OCI-LY1 (cell line): ENCODE measurements at regions not wholly inside any gene's neighbourhood (a gene's known extent, or its start where the extent isn't known, plus 50 kb on each side); places are given as distances from the start of the nearest gene placed in this dataset.

Source experiments
- H2AFZ ChIP-seq: fragments of 200-600 bp; sonication (generic), shearing (Covaris generic); 2 replicates; pipeline ENCODE4 v1.6.0; 2014; ENCODE audit warnings: antibody characterized with exemption, mild to moderate bottlenecking, low read length
- H3F3A ChIP-seq: fragments of 200-600 bp; sonication (generic), shearing (Covaris generic); 2 replicates; pipeline ENCODE4 v1.6.0; 2014; ENCODE audit warnings: mild to moderate bottlenecking, antibody characterized with exemption, low read length, moderate library complexity; ENCODE audit not compliant: insufficient read depth
- H3K27ac ChIP-seq: fragments of 200-600 bp; sonication (generic); 2 replicates; pipeline ENCODE4 v1.5.1; 2014; ENCODE audit warnings: low read length, mixed run types, mild to moderate bottlenecking, low read depth; ENCODE audit not compliant: poor library complexity, severe bottlenecking
- H3K27me3 ChIP-seq: fragments of 200-600 bp; sonication (generic); 2 replicates; pipeline ENCODE4 v1.6.0; 2014; ENCODE audit warnings: antibody characterized with exemption, mild to moderate bottlenecking, low read length, moderate library complexity; ENCODE audit not compliant: insufficient read depth
- H3K36me3 ChIP-seq: fragments of 200-600 bp; sonication (generic); 2 replicates; pipeline ENCODE4 v1.6.1; 2014; ENCODE audit warnings: mild to moderate bottlenecking, antibody characterized with exemption, low read length, moderate library complexity, mixed read lengths; ENCODE audit not compliant: insufficient read depth
- H3K4me1 ChIP-seq: fragments of 200-600 bp; sonication (generic); 2 replicates; pipeline ENCODE4 v1.5.1; 2014; ENCODE audit warnings: mild to moderate bottlenecking, low read length, moderate library complexity; ENCODE audit not compliant: insufficient read depth, severe bottlenecking
- H3K4me2 ChIP-seq: fragments of 200-600 bp; sonication (generic), shearing (Covaris generic); 2 replicates; pipeline ENCODE4 v1.6.1; 2014; ENCODE audit warnings: low read length
- H3K4me3 ChIP-seq: fragments of 200-600 bp; sonication (generic); 2 replicates; pipeline ENCODE4 v1.5.1; 2014; ENCODE audit warnings: low read length, low read depth, mild to moderate bottlenecking, mixed read lengths; ENCODE audit not compliant: poor library complexity, severe bottlenecking
- H3K79me2 ChIP-seq: fragments of 200-600 bp; shearing (Covaris generic); 2 replicates; pipeline ENCODE4 v1.6.1; 2016; ENCODE audit warnings: mixed run types, low read length, mixed read lengths; ENCODE audit not compliant: insufficient read depth
- H3K9ac ChIP-seq: fragments of 200-600 bp; sonication (generic), shearing (Covaris generic); 2 replicates; pipeline ENCODE4 v1.6.1; 2014; ENCODE audit warnings: mild to moderate bottlenecking, low read length, mixed read lengths
- H3K9me2 ChIP-seq: fragments of 200-600 bp; sonication (generic), shearing (Covaris generic); 2 replicates; pipeline ENCODE4 v1.6.1; 2014; ENCODE audit warnings: low read depth, mild to moderate bottlenecking, low read length, mixed read lengths
- H3K9me3 ChIP-seq: fragments of 200-600 bp; shearing (Covaris generic); 2 replicates; pipeline ENCODE4 v1.6.1; 2014; ENCODE audit warnings: low read length, mixed read lengths
- H4K20me1 ChIP-seq: fragments of 200-600 bp; sonication (generic), shearing (Covaris generic); 2 replicates; pipeline ENCODE4 v1.6.0; 2016; ENCODE audit warnings: mild to moderate bottlenecking, low read length; ENCODE audit not compliant: insufficient read depth
- CTCF ChIP-seq: fragments of 200-600 bp; sonication (generic), shearing (Covaris generic); IDR thresholded peaks from 2 replicates; pipeline ENCODE4 v1.5.1; 2017; ENCODE audit warnings: mild to moderate bottlenecking, antibody characterized with exemption, low read length, moderate library complexity, mixed read lengths
- EZH2 ChIP-seq: fragments of 200-600 bp; sonication (generic), shearing (Covaris generic); IDR thresholded peaks from 2 replicates; pipeline ENCODE4 v1.8.0; 2017; ENCODE audit warnings: borderline replicate concordance, mixed run types, mild to moderate bottlenecking, antibody characterized with exemption, low read length, moderate library complexity, mixed read lengths

- H3K79me2 ChIP-seq, result no peaks in the 10 kb centered on the region
- no peaks in the 10 kb centered on the region for H3K4me1 ChIP-seq
- H3K9me2 ChIP-seq, result no peaks in the 10 kb centered on the region
- no peak overlapping the region for H3K4me3 ChIP-seq
- H4K20me1 ChIP-seq, result no peaks in the 10 kb centered on the region
- TF ChIP-seq EZH2 (no peak), CTCF (no peak)
- no peak overlapping the region for H3K9ac ChIP-seq
- no peak overlapping the region for H3K4me2 ChIP-seq
- no peak overlapping the region for H2AFZ ChIP-seq
- no peaks in the 10 kb centered on the region for H3K9me3 ChIP-seq
- no peaks in the 10 kb centered on the region for H3K36me3 ChIP-seq
- H3F3A ChIP-seq, result no peaks in the 10 kb centered on the region
- H3K27ac ChIP-seq, result no peak overlapping the region
- no peaks in the 10 kb centered on the region for H3K27me3 ChIP-seq
Observed at GRCh38 chr17:13943909-13944308, 125.4 kb upstream of the COX10 start.

GRCh38 chr17:13947499-13947898 is 121.8 kb upstream of the COX10 start:
- Histone ChIP-seq H3K27me3 (no peaks in the 10 kb centered on the region), H3K36me3 (no peaks in the 10 kb centered on the region), H3K4me2 (no peak overlapping the region), H3K4me1 (no peaks in the 10 kb centered on the region), H3K4me3 (no peak overlapping the region), H3F3A (no peaks in the 10 kb centered on the region), H3K9ac (no peak overlapping the region), H3K9me3 (no peaks in the 10 kb centered on the region), H4K20me1 (no peaks in the 10 kb centered on the region), H2AFZ (no peak overlapping the region), H3K9me2 (no peaks in the 10 kb centered on the region), H3K27ac (no peak overlapping the region), H3K79me2 (no peaks in the 10 kb centered on the region)
- TF ChIP-seq CTCF (no peak), EZH2 (no peak)

DNA sequence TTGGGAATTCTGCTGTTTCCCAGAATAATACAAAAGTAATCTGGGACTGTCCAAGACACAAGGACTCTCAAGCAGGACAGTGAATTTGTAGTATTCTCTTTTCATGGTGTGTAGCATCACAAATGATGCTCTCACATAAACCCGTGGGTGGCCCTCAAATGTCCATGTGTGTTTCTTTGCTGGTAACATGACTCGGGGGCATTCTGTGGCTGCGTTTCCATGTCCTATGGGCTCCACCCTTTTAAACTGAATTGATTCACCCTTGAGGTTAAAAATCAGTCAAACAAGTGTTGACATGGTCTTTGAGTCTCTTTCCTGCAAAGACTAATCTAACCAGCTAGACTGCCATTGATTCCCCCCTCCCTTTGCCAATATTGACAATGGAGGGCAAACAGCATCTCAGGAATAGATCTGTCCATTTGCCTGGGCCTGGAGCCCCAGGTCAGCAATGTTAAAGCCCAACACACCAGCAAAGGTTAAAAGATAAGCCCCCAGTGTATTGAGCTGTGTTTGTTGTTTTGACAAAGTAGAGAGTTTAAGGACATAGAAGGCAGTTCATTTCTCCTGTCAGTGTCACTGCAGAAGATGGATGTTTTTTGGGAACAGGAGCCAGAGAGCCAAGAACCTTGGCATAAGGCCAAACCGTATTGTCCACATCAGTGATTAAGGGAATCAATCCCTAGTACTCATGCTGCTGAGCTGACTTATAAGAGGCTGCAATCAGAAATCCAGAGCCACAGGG is 117.1 kb upstream of the COX10 start:
- no peak overlapping the region for H3K4me2 ChIP-seq
- no peak for TF ChIP-seq EZH2
- TF ChIP-seq CTCF, result no peak
- no peak overlapping the region for H3K9ac ChIP-seq

More for the DNA sequence above, 117.1 kb upstream of the COX10 start:
- no peaks in the 10 kb centered on the region for H3K79me2 ChIP-seq
- no peaks in the 10 kb centered on the region; the same call in 1 of the 2 replicates for H3K27me3 ChIP-seq
- no peaks in the 10 kb centered on the region for H3K36me3 ChIP-seq
- H3K4me1 ChIP-seq, result no peaks in the 10 kb centered on the region
- H3K9me2 ChIP-seq, result no peaks in the 10 kb centered on the region
- H3K4me3 ChIP-seq, result no peak overlapping the region
- no peaks in the 10 kb centered on the region for H3K9me3 ChIP-seq
- no peaks in the 10 kb centered on the region for H4K20me1 ChIP-seq
- H3K27ac ChIP-seq, result no peak overlapping the region
- H2AFZ ChIP-seq, result no peak overlapping the region
- H3F3A ChIP-seq, result no peaks in the 10 kb centered on the region
